B cell (primary cell): ENCODE measurements at regions not wholly inside any gene's neighbourhood (a gene's known extent, or its start where the extent isn't known, plus 50 kb on each side); places are given as distances from the start of the nearest gene placed in this dataset.

ENCODE experiments used
- ATAC-seq: fragments of 200-7000 bp; cut with Tn5 transposase; one replicate; pipeline ENCODE4 v1.10.0; 2021; ENCODE audit warnings: low read depth, mild to moderate bottlenecking, moderate number of reproducible peaks, moderate library complexity
- CTCF ChIA-PET: fragments of 350-600 bp; sonication (Branson Sonifier 250); formaldehyde crosslinking; loops from one replicate; lab custom pipeline; 2021; ENCODE audit warnings: antibody characterized with exemption, inconsistent platforms; lab: Charles Lee
- POLR2A ChIA-PET: fragments of 350-600 bp; sonication (Branson Sonifier 250); formaldehyde crosslinking; loops from one replicate; lab custom pipeline; 2021; ENCODE audit warnings: antibody characterized with exemption; lab: Charles Lee
- DNase-seq: peaks from one replicate; pipeline ENCODE4 v3.0.0; 2013
- H2AFZ ChIP-seq: 2 replicates; pipeline ENCODE4 v1.6.1; 2012; ENCODE audit warnings: mild to moderate bottlenecking, low read depth, low read length; ENCODE audit not compliant: insufficient read depth, poor library complexity, severe bottlenecking
- H3K27ac ChIP-seq, 2 donors: 1 replicate in 1 of 2; 2 replicates in 1 of 2; pipeline ENCODE4 v1.5.1; 2012 to 2013; ENCODE audit warnings: low read length in 2 of 2, mild to moderate bottlenecking in 2 of 2, moderate library complexity in 1 of 2
- H3K27me3 ChIP-seq, 4 experiments: fragments of 200-600 bp in 1 of 4; sonication (generic) in 1 of 4; replicated peaks in 1 of 4; 1 replicate in 2 of 4; 2 replicates in 2 of 4; pipeline versions ENCODE4 v1.6.1 to v1.7.0; 2013 to 2016; ENCODE audit warnings: low read length in 3 of 4, mild to moderate bottlenecking in 2 of 4, mixed read lengths in 1 of 4, moderate library complexity in 1 of 4; ENCODE audit not compliant: insufficient read depth in 4 of 4, control insufficient read depth in 3 of 4; ENCODE audit errors: control extremely low read depth in 1 of 4
- H3K36me3 ChIP-seq, 2 experiments: replicated peaks in 1 of 2; 1 replicate in 1 of 2; 2 replicates in 1 of 2; pipeline versions ENCODE4 v1.6.1 to v1.7.1; 2013; ENCODE audit warnings: low read length in 1 of 2; ENCODE audit not compliant: insufficient read depth in 2 of 2, control insufficient read depth in 1 of 2; ENCODE audit errors: control extremely low read depth in 1 of 2, extremely low read depth in 1 of 2
- H3K4me1 ChIP-seq, 2 donors: fragments of 200-600 bp in 1 of 2; sonication (generic) in 1 of 2; 1 replicate in 1 of 2; 2 replicates in 1 of 2; pipeline versions ENCODE4 v1.5.1 to v1.6.1; 2013 to 2017; ENCODE audit warnings: low read length in 2 of 2; ENCODE audit not compliant: control insufficient read depth in 2 of 2, insufficient read depth in 2 of 2
- H3K4me2 ChIP-seq: replicated peaks from 2 replicates; pipeline ENCODE3; 2012; ENCODE audit warnings: mild to moderate bottlenecking, low read depth, low read length; ENCODE audit not compliant: poor library complexity, severe bottlenecking
- H3K4me3 ChIP-seq, 5 experiments: fragments of 200-600 bp in 1 of 5; sonication (generic) in 1 of 5; 1 replicate in 3 of 5; 2 replicates in 2 of 5; pipeline versions ENCODE4 v1.5.1 to v1.7.0; 2011 to 2016; ENCODE audit warnings: low read length in 4 of 5, mild to moderate bottlenecking in 4 of 5, low read depth in 2 of 5, control low read depth in 1 of 5, moderate library complexity in 1 of 5; ENCODE audit not compliant: insufficient read depth in 1 of 5; ENCODE audit errors: control extremely low read depth in 1 of 5, extremely low read depth in 1 of 5
- H3K79me2 ChIP-seq: fragments of 200-600 bp; sonication (generic); one replicate; pipeline ENCODE4 v1.6.0; 2016; ENCODE audit warnings: low read length; ENCODE audit not compliant: control insufficient read depth, insufficient read depth
- H3K9ac ChIP-seq: fragments of 200-600 bp; sonication (generic); 2 replicates; pipeline ENCODE4 v1.6.1; 2017; ENCODE audit warnings: mild to moderate bottlenecking, low read length, moderate library complexity
- H3K9me3 ChIP-seq, 3 donors: one replicate each; pipeline versions ENCODE4 v1.6.1 to v1.7.1; 2013; ENCODE audit warnings: low read length in 2 of 3; ENCODE audit not compliant: control insufficient read depth in 2 of 3, insufficient read depth in 1 of 3; ENCODE audit errors: control extremely low read depth in 1 of 3
- H4K20me1 ChIP-seq: 2 replicates; pipeline ENCODE4 v1.6.0; 2012; ENCODE audit warnings: mild to moderate bottlenecking, low read length; ENCODE audit not compliant: insufficient read depth, control insufficient read depth, poor library complexity, severe bottlenecking
- H3K27ac Mint-ChIP-seq: one replicate; pipeline ENCODE4 v1.8.0; 2021; ENCODE audit warnings: mixed read lengths
- H3K27me3 Mint-ChIP-seq: one replicate; pipeline ENCODE4 v1.8.0; 2021; ENCODE audit warnings: mixed read lengths
- H3K4me1 Mint-ChIP-seq: one replicate; pipeline ENCODE4 v1.8.0; 2021; ENCODE audit warnings: mixed read lengths
- H3K4me3 Mint-ChIP-seq: one replicate; pipeline ENCODE4 v1.8.0; 2021; ENCODE audit warnings: mixed read lengths
- H3K9me3 Mint-ChIP-seq: one replicate; pipeline ENCODE4 v1.8.0; 2022; ENCODE audit warnings: mixed read lengths; ENCODE audit not compliant: insufficient read depth
- EZH2 ChIP-seq: IDR thresholded peaks from 2 replicates; pipeline ENCODE4 v1.6.1; 2012; ENCODE audit warnings: borderline replicate concordance, low read depth, mild to moderate bottlenecking, moderate library complexity, low read length; ENCODE audit not compliant: insufficient read depth, poor library complexity, severe bottlenecking
- WGBS: methylation state at CpG from one replicate; pipeline ENCODE4 v1.1.5; 2013; ENCODE audit warnings: missing lambda C conversion rate; ENCODE audit not compliant: insufficient coverage; 5-methylcytosine and 5-hydroxymethylcytosine counted together
- intact Hi-C: fragments of 100-400 bp; cut with micrococcal nuclease; formaldehyde crosslinking; loops from one replicate; pipeline ENCODE4 v1.10.0; 2022
- TF ChIP-seq, protein P1 (sequence below): fragments of 200-600 bp; IDR thresholded peaks from one replicate; pipeline ENCODE4 v1.8.0; 2022; ENCODE audit warnings: antibody characterized with exemption, mild to moderate bottlenecking

DNA sequence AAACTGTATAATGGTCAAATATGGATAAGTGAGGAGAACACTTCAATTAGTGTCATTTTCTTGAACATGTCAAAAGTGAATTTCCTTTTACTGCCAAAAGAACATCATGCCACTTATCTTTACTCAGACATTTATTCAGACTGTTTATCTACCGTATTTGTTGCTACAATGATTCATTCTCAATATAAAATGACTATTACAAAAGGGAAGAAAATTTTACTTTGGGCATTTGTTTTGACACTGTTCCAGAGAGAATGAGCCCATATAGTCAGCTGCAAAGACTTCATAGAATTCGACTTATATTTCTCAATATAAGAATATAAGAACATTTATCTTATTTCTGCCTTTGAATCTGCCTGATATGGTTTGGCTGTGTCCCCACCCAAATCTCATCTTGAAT, 1699.1 kb downstream of the BRINP3 start:
- no peak overlapping the region for H3K9ac ChIP-seq
- no peaks in the 10 kb centered on the region for H3K36me3 ChIP-seq
- no peaks in the 10 kb centered on the region for H3K4me1 ChIP-seq
- peaks cover 0 to 7% (median 3%) of the 10 kb centered on the region in 3 donors for H3K9me3 ChIP-seq
- H3K4me3 ChIP-seq: no peak overlapping the region
- POLR2A ChIA-PET: no interaction called here
- H4K20me1 ChIP-seq: no peaks in the 10 kb centered on the region
- DNase-seq (no peak), ATAC-seq (no peak)
- WGBS: no CpG with 5 or more reads among the region's 2 CpGs
- CTCF ChIA-PET: no interaction called here
- no peak for TF ChIP-seq EZH2
- TF ChIP-seq, protein P1, sequence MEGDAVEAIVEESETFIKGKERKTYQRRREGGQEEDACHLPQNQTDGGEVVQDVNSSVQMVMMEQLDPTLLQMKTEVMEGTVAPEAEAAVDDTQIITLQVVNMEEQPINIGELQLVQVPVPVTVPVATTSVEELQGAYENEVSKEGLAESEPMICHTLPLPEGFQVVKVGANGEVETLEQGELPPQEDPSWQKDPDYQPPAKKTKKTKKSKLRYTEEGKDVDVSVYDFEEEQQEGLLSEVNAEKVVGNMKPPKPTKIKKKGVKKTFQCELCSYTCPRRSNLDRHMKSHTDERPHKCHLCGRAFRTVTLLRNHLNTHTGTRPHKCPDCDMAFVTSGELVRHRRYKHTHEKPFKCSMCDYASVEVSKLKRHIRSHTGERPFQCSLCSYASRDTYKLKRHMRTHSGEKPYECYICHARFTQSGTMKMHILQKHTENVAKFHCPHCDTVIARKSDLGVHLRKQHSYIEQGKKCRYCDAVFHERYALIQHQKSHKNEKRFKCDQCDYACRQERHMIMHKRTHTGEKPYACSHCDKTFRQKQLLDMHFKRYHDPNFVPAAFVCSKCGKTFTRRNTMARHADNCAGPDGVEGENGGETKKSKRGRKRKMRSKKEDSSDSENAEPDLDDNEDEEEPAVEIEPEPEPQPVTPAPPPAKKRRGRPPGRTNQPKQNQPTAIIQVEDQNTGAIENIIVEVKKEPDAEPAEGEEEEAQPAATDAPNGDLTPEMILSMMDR: no peak
- Mint-ChIP-seq H3K27ac (no peak overlapping the region), H3K9me3 (peaks cover 6% of the 10 kb centered on the region), H3K4me1 (no peaks in the 10 kb centered on the region), H3K4me3 (no peak overlapping the region), H3K27me3 (no peaks in the 10 kb centered on the region)
- H3K79me2 ChIP-seq: no peaks in the 10 kb centered on the region
- H3K27me3 ChIP-seq: no peaks in the 10 kb centered on the region
- H3K4me2 ChIP-seq: no peak overlapping the region
- H2AFZ ChIP-seq: no peak overlapping the region
- intact Hi-C loops: no loop called here
- no peak overlapping the region for H3K27ac ChIP-seq

DNA sequence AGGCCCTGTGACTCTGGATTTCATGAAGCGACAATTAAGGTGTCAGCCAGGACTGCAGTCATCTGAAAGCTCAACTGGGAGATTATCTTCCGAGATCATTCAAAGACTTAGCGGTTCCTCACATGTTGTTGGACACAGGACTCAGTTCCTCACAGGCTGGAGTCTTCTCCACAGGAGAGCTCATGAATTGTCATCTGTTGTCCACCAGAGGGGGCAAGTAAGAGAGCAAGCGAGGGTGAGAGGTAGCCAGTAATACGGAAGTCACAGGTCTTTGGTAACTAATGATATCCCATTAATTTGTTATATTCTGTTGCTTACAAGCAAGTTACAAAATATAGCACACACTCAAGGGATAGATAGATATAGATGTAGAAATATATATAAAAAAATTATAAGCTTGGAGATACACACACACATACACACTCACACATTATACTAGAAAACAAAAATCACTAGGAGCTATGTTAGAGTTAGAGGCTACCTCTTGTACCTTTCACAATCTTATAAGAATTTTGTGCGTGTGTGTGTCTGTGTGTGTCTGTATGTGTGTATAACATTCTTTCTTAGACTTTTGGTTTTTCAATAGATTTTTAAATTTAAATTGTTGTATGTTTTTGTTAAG, 1695.3 kb downstream of the BRINP3 start:
- Histone ChIP-seq H3K79me2 (no peaks in the 10 kb centered on the region), H2AFZ (no peak overlapping the region), H3K9ac (no peak overlapping the region), H3K36me3 (no peaks in the 10 kb centered on the region), H3K9me3 (no peaks in the 10 kb centered on the region), H3K4me1 (no peaks in the 10 kb centered on the region), H3K4me3 (no peak overlapping the region), H4K20me1 (no peaks in the 10 kb centered on the region), H3K4me2 (no peak overlapping the region), H3K27ac (no peak overlapping the region), H3K27me3 (no peaks in the 10 kb centered on the region)
- CTCF ChIA-PET: no interaction called here
- Mint-ChIP-seq H3K9me3 (no peaks in the 10 kb centered on the region), H3K4me3 (no peak overlapping the region), H3K4me1 (no peaks in the 10 kb centered on the region), H3K27me3 (no peaks in the 10 kb centered on the region), H3K27ac (no peak overlapping the region)
- POLR2A ChIA-PET: no interaction called here
- no peak for DNase-seq
- TF ChIP-seq, protein P1: no peak
- no peak for TF ChIP-seq EZH2
- intact Hi-C loops: no loop called here
- WGBS: 93% methylated on average over 3 of the region's 6 CpGs
- no peak for ATAC-seq
